WERI-Rb-1 (cell line): ENCODE measurements at regions not wholly inside any gene's neighbourhood (a gene's known extent, or its start where the extent isn't known, plus 50 kb on each side); places are given as distances from the start of the nearest gene placed in this dataset.
A peak's percentile ranks its signal among the peaks of the same experiment; 100 is the strongest.

ENCODE experiments used
- DNase-seq: peaks from one replicate; pipeline ENCODE4 v3.0.0-alpha.2; 2020
- H3K27ac ChIP-seq: fragments of 250-450 bp; sonication (Bioruptor Pico); 2 replicates; pipeline ENCODE4 v1.5.1; 2020; ENCODE audit warnings: mild to moderate bottlenecking, moderate library complexity
- H3K27me3 ChIP-seq: fragments of 250-450 bp; sonication (Bioruptor Pico); 2 replicates; pipeline ENCODE4 v1.5.1; 2021; ENCODE audit warnings: mild to moderate bottlenecking, low read depth, moderate library complexity; ENCODE audit not compliant: insufficient read depth, severe bottlenecking
- H3K36me3 ChIP-seq: fragments of 250-450 bp; sonication (Bioruptor Pico); 2 replicates; pipeline ENCODE4 v1.5.1; 2020; ENCODE audit warnings: mild to moderate bottlenecking, moderate library complexity
- H3K4me3 ChIP-seq: 2 replicates; pipeline ENCODE4 v1.5.1; 2011; ENCODE audit warnings: low read depth, mild to moderate bottlenecking, control low read depth, low read length
- H3K9me3 ChIP-seq: fragments of 250-450 bp; sonication (Bioruptor Pico); 2 replicates; pipeline ENCODE4 v1.5.1; 2021; ENCODE audit warnings: mild to moderate bottlenecking, moderate library complexity; ENCODE audit not compliant: severe bottlenecking
- CTCF ChIP-seq: IDR thresholded peaks from 2 replicates; pipeline ENCODE4 v1.5.1; 2011; ENCODE audit warnings: low read depth, mild to moderate bottlenecking, control low read depth, inconsistent platforms, low read length

GRCh38 chr4:67344594-67345380 lies 200.5 kb downstream of the CENPC start:
- H3K36me3 ChIP-seq: no peaks in the 10 kb centered on the region
- H3K4me3 ChIP-seq: no peak overlapping the region
- no peak for DNase-seq
- no peak overlapping the region for H3K27ac ChIP-seq
- no peak for TF ChIP-seq CTCF
- no peaks in the 10 kb centered on the region for H3K27me3 ChIP-seq
- no peaks in the 10 kb centered on the region for H3K9me3 ChIP-seq

- no peaks in the 10 kb centered on the region for H3K9me3 ChIP-seq
Observed at GRCh38 chr4:67343199-67343598, 202.1 kb downstream of the CENPC start.

GRCh38 chr4:67342291-67342690 lies 203.0 kb downstream of the CENPC start:
- no peak overlapping the region for H3K27ac ChIP-seq
- H3K4me3 ChIP-seq: no peak overlapping the region
- TF ChIP-seq CTCF: no peak
- H3K27me3 ChIP-seq: no peaks in the 10 kb centered on the region
- no peaks in the 10 kb centered on the region for H3K36me3 ChIP-seq
- DNase-seq: no peak
- H3K9me3 ChIP-seq: no peaks in the 10 kb centered on the region

More at GRCh38 chr4:67343199-67343598, 202.1 kb downstream of the CENPC start:
- no peak overlapping the region for H3K27ac ChIP-seq
- no peaks in the 10 kb centered on the region for H3K27me3 ChIP-seq
- DNase-seq: no peak
- TF ChIP-seq CTCF: no peak
- H3K4me3 ChIP-seq: no peak overlapping the region
- H3K36me3 ChIP-seq: no peaks in the 10 kb centered on the region

- Histone ChIP-seq H3K27ac (no peak overlapping the region), H3K27me3 (no peaks in the 10 kb centered on the region), H3K36me3 (no peaks in the 10 kb centered on the region), H3K4me3 (no peak overlapping the region), H3K9me3 (no peaks in the 10 kb centered on the region)
- no peak for TF ChIP-seq CTCF
- no peak for DNase-seq
Observed at GRCh38 chr4:67333664-67334063, 211.6 kb downstream of the CENPC start.

GRCh38 chr4:67332627-67333026 lies 212.7 kb downstream of the CENPC start:
- Histone ChIP-seq H3K27me3 (no peaks in the 10 kb centered on the region), H3K36me3 (no peaks in the 10 kb centered on the region), H3K9me3 (no peaks in the 10 kb centered on the region), H3K27ac (no peak overlapping the region), H3K4me3 (no peak overlapping the region)
- DNase-seq: peak; percentile 37
- peak; percentile 65 for TF ChIP-seq CTCF

- H3K9me3 ChIP-seq: no peaks in the 10 kb centered on the region
- H3K4me3 ChIP-seq: no peak overlapping the region
Observed at GRCh38 chr4:67328393-67328792, 216.9 kb downstream of the CENPC start.

More at GRCh38 chr4:67328393-67328792, 216.9 kb downstream of the CENPC start:
- Histone ChIP-seq H3K27me3 (no peaks in the 10 kb centered on the region), H3K27ac (no peak overlapping the region), H3K36me3 (no peaks in the 10 kb centered on the region)
- DNase-seq: no peak
- no peak for TF ChIP-seq CTCF
